ENCODE measurements at regions not wholly inside any gene's neighbourhood (a gene's known extent, or its start where the extent isn't known, plus 50 kb on each side); places are given as distances from the start of the nearest gene placed in this dataset.

- dilution Hi-C loops (cut with MboI; ENCODE audit: extremely low pct_ligation_motif_present, low sequenced_read_pairs) (no loop called here), intact Hi-C loops (cut with micrococcal nuclease) (loop anchor here (2.0 kb wide), 1 partner anchor 42 kb away; no protein-coding TSS in a partner anchor)
- no peaks in the 10 kb centered on the region for H3K9me1 ChIP-seq (replicated peaks; ENCODE audit: control insufficient read depth, extremely low read depth, insufficient read depth, low read length)
- peak overlapping the region; percentile 76 for H2AFZ ChIP-seq (ENCODE audit: low read depth, low read length)
- peaks cover 32% of the 10 kb centered on the region for H3K4me1 ChIP-seq (ENCODE audit: control insufficient read depth, extremely low read depth, insufficient read depth, low read length)
- peak overlapping the region; percentile 42 for H3K9ac ChIP-seq (replicated peaks; ENCODE audit: extremely low read depth, insufficient read depth, low read length)
- no peaks in the 10 kb centered on the region for H4K20me1 ChIP-seq (replicated peaks; ENCODE audit: control insufficient read depth, extremely low read depth, insufficient read depth, low read length)
- H3K36me3 ChIP-seq (ENCODE audit: control insufficient read depth in 2 of 2, extremely low read depth in 1 of 2, insufficient read depth in 2 of 2, low read length in 2 of 2), result no peaks in the 10 kb centered on the region
- peaks cover 25% of the 10 kb centered on the region for H3K79me2 ChIP-seq (ENCODE audit: control insufficient read depth, insufficient read depth, low read length)
- DNase-seq (ENCODE audit: low read depth, low spot score) (no peak), FAIRE-seq (no peak)
- H3K27me3 ChIP-seq (ENCODE audit: control insufficient read depth in 2 of 2, insufficient read depth in 2 of 2, low read length in 2 of 2), result no peaks in the 10 kb centered on the region
- ChIA-PET CTCF (no interaction called here), POLR2A (no interaction called here)
- no peaks in the 10 kb centered on the region for H3K9me3 ChIP-seq (replicated peaks; ENCODE audit: control insufficient read depth, insufficient read depth, low read length)
- peak overlapping the region; percentile 67 for H3K4me2 ChIP-seq (ENCODE audit: insufficient read depth, low read length)
- peak overlapping the region; percentile 17 for H3K27ac ChIP-seq (ENCODE audit: insufficient read depth, low read depth, low read length)
- no TSS peak for BruUV-seq (replicated peaks)
- peak overlapping the region; percentile 49 to 54 (median 51) for H3K4me3 ChIP-seq (replicated peaks in 1 of 3; ENCODE audit: insufficient read depth in 1 of 3, low read depth in 1 of 3, low read length in 3 of 3)
- TF ChIP-seq GATA2 (IDR thresholded peaks at IDR 0.05; ENCODE audit: insufficient read depth, insufficient read length, low read depth, low read length), result no peak
- TF ChIP-seq FOS (IDR thresholded peaks at IDR 0.05; ENCODE audit: borderline replicate concordance, insufficient read depth, low read length), result no peak
- no peak for TF ChIP-seq JUN (IDR thresholded peaks at IDR 0.05; ENCODE audit: borderline replicate concordance, insufficient read depth, insufficient read length, low read depth)
- TF ChIP-seq CTCF (IDR thresholded peaks at IDR 0.05; ENCODE audit: extremely low read depth in 1 of 2, insufficient read depth in 1 of 2, low read depth in 1 of 2, low read length in 2 of 2), result no peak
- TF ChIP-seq MYC (IDR thresholded peaks at IDR 0.05; ENCODE audit: low read depth, low read length), result no peak
- TF ChIP-seq, protein P1, sequence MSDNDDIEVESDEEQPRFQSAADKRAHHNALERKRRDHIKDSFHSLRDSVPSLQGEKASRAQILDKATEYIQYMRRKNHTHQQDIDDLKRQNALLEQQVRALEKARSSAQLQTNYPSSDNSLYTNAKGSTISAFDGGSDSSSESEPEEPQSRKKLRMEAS (IDR thresholded peaks at IDR 0.05; ENCODE audit: insufficient read depth, insufficient read length), result no peak
- TF ChIP-seq POLR2A (IDR thresholded peaks at IDR 0.05; ENCODE audit: low read depth, low read length), result no peak
- no peak for TF ChIP-seq EZH2 (IDR thresholded peaks at IDR 0.05; ENCODE audit: borderline replicate concordance, low read depth, low read length, severe bottlenecking)
- no peak for TF ChIP-seq POLR2AphosphoS5 (IDR thresholded peaks at IDR 0.05; ENCODE audit: insufficient read depth, low read depth, low read length)
Observed at GRCh38 chr22:25404556-25404927, 159.9 kb upstream of the GRK3 start.
